ENCODE measurements at regions not wholly inside any gene's neighbourhood (a gene's known extent, or its start where the extent isn't known, plus 50 kb on each side); places are given as distances from the start of the nearest gene placed in this dataset.

DNA sequence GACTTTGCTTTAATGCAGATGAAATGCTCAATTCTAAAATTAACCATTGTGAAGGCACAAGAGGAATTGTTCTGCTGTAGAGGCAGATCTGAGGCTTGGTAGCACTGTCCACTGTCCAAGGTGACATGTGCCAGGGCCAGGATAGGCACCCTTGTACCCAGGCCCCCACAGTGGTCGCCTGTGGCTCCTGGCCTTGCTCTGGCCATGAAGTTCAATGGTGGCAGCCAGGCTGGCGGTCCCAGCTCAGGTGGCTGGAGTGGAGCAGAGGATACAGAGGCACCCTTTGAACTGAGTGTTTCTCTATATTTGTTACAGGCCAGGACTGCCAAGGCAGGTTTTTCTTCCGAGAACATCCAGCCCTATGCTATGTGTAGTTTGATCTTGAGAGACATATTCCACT lies 102.6 kb downstream of the PTGS2 start:
- Mint-ChIP-seq H3K4me1 (ENCODE audit: unreplicated experiment) (no peaks in the 10 kb centered on the region), H3K4me3 (ENCODE audit: unreplicated experiment) (no peak overlapping the region), H3K9me3 (ENCODE audit: unreplicated experiment) (no peaks in the 10 kb centered on the region), H3K27ac (ENCODE audit: unreplicated experiment) (no peak overlapping the region), H3K36me3 (ENCODE audit: low read depth, unreplicated experiment) (no peaks in the 10 kb centered on the region), H3K27me3 (ENCODE audit: unreplicated experiment) (no peaks in the 10 kb centered on the region)
- DNase-seq (ENCODE audit: low spot score) = no peak
- TF ChIP-seq, protein P1, sequence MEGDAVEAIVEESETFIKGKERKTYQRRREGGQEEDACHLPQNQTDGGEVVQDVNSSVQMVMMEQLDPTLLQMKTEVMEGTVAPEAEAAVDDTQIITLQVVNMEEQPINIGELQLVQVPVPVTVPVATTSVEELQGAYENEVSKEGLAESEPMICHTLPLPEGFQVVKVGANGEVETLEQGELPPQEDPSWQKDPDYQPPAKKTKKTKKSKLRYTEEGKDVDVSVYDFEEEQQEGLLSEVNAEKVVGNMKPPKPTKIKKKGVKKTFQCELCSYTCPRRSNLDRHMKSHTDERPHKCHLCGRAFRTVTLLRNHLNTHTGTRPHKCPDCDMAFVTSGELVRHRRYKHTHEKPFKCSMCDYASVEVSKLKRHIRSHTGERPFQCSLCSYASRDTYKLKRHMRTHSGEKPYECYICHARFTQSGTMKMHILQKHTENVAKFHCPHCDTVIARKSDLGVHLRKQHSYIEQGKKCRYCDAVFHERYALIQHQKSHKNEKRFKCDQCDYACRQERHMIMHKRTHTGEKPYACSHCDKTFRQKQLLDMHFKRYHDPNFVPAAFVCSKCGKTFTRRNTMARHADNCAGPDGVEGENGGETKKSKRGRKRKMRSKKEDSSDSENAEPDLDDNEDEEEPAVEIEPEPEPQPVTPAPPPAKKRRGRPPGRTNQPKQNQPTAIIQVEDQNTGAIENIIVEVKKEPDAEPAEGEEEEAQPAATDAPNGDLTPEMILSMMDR (IDR thresholded peaks at IDR 0.05; ENCODE audit: unreplicated experiment) = no peak

DNA sequence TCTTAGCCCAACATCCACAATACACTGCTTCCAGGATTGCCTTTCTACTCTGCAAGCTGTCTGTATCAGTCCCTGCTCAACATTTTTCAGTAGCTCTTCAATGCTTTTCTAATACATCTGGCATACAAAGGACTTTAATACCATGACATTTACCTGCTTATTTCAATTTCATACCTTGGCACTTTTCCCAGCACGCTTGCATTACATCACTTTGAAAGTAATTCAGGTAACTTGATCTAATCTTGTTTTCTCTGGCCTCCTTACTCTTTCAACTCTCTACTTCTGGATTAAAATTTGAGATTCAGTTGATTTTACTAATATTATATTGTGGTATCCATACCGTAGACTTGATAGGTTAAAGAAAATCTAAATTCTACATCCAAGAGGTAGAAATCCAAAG lies 103.0 kb downstream of the PTGS2 start:
- Mint-ChIP-seq H3K36me3 (ENCODE audit: low read depth, unreplicated experiment) (no peaks in the 10 kb centered on the region), H3K9me3 (ENCODE audit: unreplicated experiment) (no peaks in the 10 kb centered on the region), H3K4me3 (ENCODE audit: unreplicated experiment) (no peak overlapping the region)

DNA sequence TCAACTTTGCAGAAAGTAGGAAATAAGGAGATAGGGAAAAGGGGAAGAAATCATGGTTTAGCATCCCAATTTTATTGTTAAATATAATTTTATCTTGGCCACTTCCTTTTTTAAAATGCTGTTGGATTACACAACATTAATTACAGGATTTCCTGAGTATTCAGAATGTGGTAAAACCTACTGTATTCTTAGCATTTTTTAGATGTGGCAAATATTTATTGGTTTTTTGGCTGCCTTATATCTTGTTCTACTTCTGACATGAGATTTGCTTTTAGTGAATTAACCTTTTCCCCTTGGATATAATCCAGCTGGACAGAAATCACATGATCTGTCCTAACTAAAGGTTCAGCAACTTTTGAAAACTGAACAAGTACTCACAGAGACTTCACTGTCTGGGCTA lies 104.9 kb downstream of the PTGS2 start:
- Mint-ChIP-seq H3K4me1 (ENCODE audit: unreplicated experiment) (no peaks in the 10 kb centered on the region), H3K27ac (ENCODE audit: unreplicated experiment) (no peak overlapping the region), H3K4me3 (ENCODE audit: unreplicated experiment) (no peak overlapping the region), H3K36me3 (ENCODE audit: low read depth, unreplicated experiment) (no peaks in the 10 kb centered on the region), H3K9me3 (ENCODE audit: unreplicated experiment) (no peaks in the 10 kb centered on the region), H3K27me3 (ENCODE audit: unreplicated experiment) (no peaks in the 10 kb centered on the region)
- DNase-seq (ENCODE audit: low spot score) = no peak
- TF ChIP-seq, protein P1 (IDR thresholded peaks at IDR 0.05; ENCODE audit: unreplicated experiment) = no peak

More for the DNA sequence above, 103.0 kb downstream of the PTGS2 start:
- no peaks in the 10 kb centered on the region for H3K4me1 Mint-ChIP-seq (ENCODE audit: unreplicated experiment)
- DNase-seq (ENCODE audit: low spot score) = no peak
- TF ChIP-seq, protein P1 (IDR thresholded peaks at IDR 0.05; ENCODE audit: unreplicated experiment) = no peak
- no peaks in the 10 kb centered on the region for H3K27me3 Mint-ChIP-seq (ENCODE audit: unreplicated experiment)
- no peak overlapping the region for H3K27ac Mint-ChIP-seq (ENCODE audit: unreplicated experiment)

DNA sequence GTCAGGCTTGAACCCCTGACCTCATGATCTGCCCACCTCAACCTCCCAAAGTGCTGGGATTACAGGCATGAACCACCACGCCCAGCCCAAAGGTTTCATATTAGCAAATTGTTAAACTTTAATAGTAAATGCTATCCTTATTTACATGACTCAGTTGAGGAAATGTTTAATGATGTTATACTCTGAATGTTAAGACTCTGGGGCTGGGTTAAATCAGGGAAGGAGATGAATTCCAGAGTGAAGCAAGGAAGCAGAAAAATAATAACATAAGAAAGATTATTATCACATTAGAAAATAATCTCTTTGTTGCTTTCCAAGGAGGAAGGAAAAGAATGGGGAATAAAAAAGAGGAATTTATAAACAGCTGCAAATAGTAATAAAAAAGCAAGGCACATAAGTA lies 105.3 kb downstream of the PTGS2 start:
- H3K9me3 Mint-ChIP-seq (ENCODE audit: unreplicated experiment) = no peaks in the 10 kb centered on the region
- H3K36me3 Mint-ChIP-seq (ENCODE audit: low read depth, unreplicated experiment) = no peaks in the 10 kb centered on the region
- no peak overlapping the region for H3K27ac Mint-ChIP-seq (ENCODE audit: unreplicated experiment)
- no peak overlapping the region for H3K4me3 Mint-ChIP-seq (ENCODE audit: unreplicated experiment)
- TF ChIP-seq, protein P1 (IDR thresholded peaks at IDR 0.05; ENCODE audit: unreplicated experiment) = no peak
- no peak for DNase-seq (ENCODE audit: low spot score)
- H3K4me1 Mint-ChIP-seq (ENCODE audit: unreplicated experiment) = no peaks in the 10 kb centered on the region
- no peaks in the 10 kb centered on the region for H3K27me3 Mint-ChIP-seq (ENCODE audit: unreplicated experiment)

DNA sequence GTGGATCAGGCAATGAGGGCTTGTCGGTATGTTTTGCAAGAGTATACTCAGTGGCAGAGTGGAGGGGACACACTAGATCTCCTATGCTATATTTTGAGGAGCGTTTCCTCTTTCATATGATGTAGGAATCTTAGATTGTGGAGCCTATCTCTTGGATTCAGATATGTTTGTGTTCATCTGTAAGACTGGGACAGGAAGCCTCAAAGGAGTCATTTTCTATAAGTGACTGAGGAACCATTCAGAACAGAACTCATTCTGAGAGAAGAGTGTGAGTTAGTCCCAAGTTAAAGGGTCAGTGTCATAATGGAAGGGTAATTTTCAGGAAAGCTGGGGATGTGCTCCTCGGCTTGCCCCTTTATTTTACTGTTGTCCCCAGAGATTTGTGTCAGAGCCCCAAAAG lies 107.7 kb downstream of the PTGS2 start:
- H3K4me1 Mint-ChIP-seq (ENCODE audit: unreplicated experiment) = no peaks in the 10 kb centered on the region
- H3K36me3 Mint-ChIP-seq (ENCODE audit: low read depth, unreplicated experiment) = no peaks in the 10 kb centered on the region
- TF ChIP-seq, protein P1 (IDR thresholded peaks at IDR 0.05; ENCODE audit: unreplicated experiment) = no peak
- H3K27ac Mint-ChIP-seq (ENCODE audit: unreplicated experiment) = no peak overlapping the region
- no peak for DNase-seq (ENCODE audit: low spot score)
- no peaks in the 10 kb centered on the region for H3K9me3 Mint-ChIP-seq (ENCODE audit: unreplicated experiment)
- no peaks in the 10 kb centered on the region for H3K27me3 Mint-ChIP-seq (ENCODE audit: unreplicated experiment)
- no peak overlapping the region for H3K4me3 Mint-ChIP-seq (ENCODE audit: unreplicated experiment)
